HG03066 (cell line): ENCODE measurements at regions not wholly inside any gene's neighbourhood (a gene's known extent, or its start where the extent isn't known, plus 50 kb on each side); places are given as distances from the start of the nearest gene placed in this dataset.
"Not testable (repeated sequence)": the region's sequence is repeated elsewhere in the genome, so short reads cannot be mapped to it uniquely, and the experiment has no call there.

Experiments used
- ATAC-seq: cut with Tn5 transposase; IDR thresholded peaks from one replicate; pipeline ENCODE4 v1.9.1; 2021; ENCODE audit warnings: low read depth; ENCODE audit not compliant: unreplicated experiment

DNA sequence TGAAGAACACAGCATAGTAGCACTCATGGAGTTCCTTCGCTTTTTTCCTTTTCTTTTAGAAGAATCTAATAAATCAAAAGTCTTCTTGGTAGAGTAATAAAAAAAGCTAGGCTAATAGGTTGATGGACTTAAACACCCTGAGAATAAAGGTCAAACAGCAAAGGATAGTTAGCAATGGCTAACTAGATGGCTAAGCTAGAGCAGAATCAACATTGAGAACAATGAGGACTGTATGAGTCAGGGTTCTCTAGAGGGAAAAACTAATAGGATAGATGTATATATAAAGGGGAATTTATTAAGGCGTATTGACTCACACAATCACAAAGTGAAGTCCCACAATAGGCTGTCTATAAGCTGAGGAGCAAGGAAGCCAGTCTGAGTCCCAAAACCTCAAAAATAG is 550.9 kb downstream of the GLUD2 start:
- no peak for ATAC-seq

DNA sequence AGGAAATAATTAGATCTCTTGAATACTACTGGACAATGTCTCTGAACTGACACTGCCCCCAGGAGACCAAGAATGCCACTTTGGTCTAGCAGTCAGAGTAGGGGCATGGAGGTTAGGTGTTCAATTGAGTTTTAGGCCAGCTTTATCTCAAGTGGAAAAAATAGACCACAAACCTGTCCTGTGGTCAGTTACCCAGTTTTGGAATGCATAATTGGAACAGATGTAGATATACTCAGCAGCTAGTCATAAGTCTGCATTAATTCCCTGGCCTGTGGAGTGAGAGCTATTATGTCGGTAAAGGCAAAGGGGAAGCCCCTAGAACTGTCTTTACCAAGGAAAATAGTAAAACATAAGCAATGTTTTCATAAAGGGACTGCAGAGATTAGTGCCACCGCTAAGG is 587.7 kb downstream of the GLUD2 start:
- no peak for ATAC-seq

DNA sequence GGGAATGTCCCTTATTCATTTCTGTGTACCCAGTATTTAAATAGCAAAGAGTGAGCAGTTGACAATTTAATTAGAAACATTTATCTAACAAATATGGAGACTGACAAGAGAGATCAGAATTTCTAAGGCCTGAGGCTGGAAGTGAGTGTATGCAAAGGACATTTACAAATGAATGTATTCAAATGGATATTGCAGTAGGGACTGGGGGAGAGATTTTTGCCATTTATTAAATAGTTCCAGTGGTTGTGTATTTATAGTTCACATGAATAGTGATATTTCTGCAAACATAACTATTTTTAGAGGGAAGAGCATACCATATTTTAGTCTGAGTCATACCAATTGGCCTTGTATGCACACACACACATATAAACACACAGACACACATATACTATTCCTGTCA is 592.4 kb downstream of the GLUD2 start:
- ATAC-seq, result no peak

DNA sequence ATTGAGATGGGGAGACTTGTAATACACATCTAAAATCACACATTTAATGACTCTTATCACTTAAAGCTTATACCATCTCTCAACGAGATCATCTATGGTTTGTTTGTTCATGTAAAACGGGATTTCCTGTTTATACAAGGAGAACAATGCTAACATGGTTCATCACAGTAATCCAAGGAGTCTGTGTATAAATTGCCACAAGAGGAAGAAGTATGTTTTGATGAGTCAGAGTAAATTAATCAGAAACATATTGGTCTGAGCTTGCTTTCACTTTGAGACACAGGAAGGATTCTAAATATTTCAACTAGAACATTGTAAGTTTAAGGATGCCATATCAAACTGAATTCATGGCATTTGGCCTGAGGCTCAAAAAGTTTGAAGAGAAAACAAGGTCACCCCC is 594.1 kb downstream of the GLUD2 start:
- ATAC-seq, result no peak

DNA sequence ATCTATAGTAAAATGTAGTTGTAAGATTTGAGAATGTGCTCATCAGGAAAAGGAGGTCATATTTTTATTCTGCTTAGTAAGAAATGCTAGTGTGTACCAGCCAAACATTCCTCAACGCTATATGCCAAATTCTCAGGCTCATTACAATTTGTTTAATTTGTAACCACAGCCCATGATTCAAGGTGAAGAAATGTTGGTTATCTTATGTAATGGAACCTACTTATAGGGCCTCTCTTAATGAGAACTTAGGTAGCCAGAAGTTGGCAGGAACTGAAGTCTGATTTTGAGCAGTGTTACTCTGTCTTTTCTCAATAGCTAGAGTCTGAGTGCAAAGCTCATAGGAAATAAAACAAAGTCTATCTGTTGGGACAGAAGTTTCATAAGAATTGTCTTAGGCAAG is 595.0 kb downstream of the GLUD2 start:
- no peak for ATAC-seq

DNA sequence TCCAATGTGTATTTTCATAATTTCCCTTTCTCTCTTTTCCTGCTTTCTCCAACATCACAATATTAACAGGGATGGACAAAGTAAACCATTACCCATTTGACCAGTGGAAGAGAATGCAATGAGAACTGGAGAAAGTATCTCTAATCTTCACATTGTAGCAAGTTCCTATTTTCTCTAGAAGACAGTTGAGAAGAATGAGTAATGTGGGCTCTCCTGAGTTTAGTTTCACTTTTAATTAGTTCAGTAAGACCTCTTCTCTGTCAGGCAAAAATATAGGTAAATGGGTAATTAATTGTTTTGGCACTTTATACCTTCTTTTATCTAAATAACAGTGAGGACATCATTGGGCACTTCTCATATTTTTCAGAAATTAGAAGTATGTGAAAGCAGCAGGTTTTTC is 602.0 kb downstream of the GLUD2 start:
- no peak for ATAC-seq

DNA sequence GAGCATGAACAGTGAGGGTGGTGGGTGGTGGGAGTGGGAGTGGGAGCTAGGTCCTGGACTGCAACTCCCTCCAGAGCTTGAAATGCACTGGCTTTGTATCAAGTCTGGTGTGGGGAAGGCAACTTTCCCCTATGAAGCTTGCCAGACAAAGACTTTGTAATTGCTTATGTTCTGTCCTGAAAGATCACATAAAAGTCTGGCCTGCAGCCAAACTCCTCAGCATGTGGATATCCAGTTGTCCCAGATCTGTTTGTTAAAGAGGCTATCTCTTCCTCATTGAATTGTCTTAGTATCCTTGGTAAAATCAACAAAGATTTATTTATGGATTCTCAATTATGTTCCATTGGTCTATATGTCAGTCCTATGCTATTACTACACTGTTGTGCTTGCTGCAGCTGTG is 607.9 kb downstream of the GLUD2 start:
- ATAC-seq, result no peak

DNA sequence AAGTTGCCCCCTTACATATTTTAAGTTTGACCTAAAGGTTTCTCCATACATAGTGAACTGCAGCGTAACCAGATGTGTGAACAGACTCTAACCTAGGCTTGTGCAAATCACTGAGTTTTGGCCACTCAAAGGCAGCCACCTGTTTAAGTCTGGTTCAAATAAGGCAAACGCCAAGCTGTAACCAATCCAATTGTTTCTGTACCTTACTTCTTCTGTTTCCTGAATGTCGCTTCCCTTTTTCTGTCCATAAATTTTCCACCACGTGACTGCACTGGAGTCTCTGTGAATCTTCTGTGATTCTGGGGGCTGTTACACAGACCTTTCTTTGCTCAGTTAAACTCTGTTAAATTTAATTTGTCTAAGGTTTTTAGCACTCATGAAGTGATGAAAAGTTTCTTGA is 618.8 kb downstream of the GLUD2 start:
- no peak for ATAC-seq

DNA sequence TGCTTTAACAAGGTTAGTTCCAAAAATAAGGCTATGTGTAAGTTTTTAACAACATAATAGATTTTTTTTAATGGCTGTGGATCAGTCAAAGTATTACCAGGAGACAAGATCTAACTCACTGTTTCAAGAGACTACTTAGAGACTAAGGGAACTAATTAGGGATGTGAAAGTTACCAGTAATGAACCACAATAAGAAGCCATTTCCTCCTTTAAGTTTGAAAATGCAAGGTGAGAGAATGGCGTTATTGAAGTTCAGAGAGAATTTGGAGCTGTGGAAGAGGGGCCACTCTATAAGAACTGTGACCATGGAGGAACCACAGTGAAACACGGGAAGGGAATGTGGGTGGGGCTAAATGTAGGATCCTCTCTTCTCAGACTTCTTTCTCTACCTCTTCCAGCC is 624.2 kb downstream of the GLUD2 start:
- no peak for ATAC-seq

DNA sequence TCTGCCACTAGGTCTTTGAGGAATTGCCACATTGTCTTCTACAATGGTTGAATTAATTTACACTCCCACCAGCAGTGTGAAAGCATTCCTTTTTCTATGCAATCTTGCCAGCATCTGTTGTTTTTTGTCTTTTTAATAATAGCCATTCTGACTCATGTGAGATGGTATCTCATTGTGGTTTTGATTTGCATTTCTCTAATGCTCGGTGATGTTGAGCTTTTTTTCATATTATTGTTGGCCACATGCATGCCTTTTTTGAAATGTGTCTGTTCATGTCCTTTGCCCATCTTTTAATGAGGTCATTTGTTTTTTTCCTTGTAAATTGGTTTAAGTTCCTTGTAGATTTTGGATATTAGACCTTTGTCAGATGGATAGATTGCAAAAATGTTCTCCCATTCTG is 661.8 kb downstream of the GLUD2 start:
- not testable (repeated sequence) for ATAC-seq

DNA sequence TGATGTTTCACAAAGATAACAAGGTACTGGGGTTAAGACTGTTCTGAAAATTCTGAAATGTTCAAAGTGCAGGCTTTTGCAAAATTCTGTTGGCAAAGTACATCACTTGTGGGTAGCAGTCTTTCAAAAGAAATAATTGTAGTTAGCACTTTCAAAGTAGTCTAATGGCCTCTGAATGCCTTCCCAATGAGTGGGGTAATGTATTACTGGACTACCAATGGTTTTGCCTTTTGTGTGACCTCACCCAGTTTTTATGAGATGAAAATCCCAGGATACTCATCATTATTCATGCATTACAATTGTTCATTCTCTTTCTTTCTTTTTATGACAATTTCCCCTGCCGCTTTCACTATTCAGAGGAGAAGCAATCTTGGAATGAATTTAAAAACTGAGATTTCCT is 686.1 kb downstream of the GLUD2 start:
- ATAC-seq, result no peak

DNA sequence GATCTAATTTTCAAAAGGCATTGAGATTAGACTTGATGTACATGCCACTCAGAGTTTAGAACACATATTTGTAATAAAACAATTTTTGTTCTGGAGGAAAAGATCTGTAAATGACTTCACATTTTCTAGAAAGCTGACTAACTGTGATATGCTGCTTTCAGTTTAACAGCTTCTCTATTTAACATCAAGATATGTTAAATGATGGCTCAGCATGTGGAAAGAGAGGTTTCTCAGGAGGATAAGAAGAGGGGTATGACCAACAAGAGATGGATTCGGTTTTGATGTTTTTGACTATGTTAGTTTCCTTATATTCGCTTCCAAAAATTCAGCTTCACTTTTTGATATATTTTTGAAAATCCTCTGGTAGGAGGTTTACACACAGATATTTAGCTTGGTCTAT is 698.7 kb downstream of the GLUD2 start:
- no peak for ATAC-seq

DNA sequence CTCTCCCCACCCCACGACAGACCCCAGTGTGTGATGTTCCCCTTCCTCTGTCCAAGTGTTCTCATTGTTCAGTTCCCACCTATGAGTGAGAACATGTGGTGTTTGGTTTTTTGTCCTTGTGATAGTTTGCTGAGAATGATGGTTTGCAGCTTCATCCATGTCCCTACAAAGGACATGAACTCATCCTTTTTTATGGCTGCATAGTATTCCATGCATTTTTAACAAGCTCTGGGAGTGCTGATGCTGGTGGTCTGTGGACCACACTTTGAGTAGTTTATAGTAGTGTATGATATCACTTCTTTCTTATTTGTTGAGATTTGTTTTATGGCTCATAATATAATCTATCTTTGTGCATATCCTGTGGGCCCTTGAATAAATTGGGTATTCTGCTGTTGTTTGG is 706.2 kb downstream of the GLUD2 start:
- ATAC-seq, result not testable (repeated sequence)

DNA sequence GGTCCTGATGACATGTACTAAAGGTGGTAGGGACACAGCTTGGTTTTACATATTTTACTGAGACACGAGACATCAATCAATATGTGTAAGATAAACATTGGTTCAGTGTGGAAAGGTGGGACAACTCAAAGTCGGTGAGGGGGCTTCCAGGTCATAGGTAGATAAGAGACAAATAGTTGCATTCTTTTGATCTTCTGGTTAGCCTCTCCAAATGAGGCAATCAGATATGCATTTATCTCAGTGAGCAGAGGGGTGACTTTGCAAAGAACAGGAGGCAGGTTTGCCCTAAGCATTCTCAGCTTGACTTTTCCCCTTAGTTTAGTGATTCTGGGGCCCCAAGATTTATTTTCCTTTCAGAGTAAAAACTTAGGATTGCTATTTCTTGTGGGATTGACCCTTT is 706.9 kb downstream of the GLUD2 start:
- no peak for ATAC-seq

DNA sequence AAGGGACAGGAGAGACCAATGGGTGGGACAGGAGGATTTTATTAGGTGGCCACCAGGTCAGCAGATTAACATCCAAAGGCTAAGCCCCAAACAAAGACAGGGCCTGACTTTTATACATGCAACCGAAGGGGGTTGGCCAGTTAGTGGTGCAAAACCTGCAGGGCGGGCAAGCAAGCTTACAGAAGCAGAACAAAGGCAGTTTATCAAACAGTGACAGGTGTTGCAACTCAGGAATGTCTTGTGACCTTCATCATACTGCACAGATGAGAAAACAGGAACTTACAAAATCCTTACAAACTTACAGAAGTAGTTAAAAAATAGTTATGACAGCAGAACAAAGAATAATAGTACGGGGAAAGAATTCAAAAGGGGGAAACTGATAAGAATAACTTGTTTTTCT is 708.1 kb downstream of the GLUD2 start:
- no peak for ATAC-seq

DNA sequence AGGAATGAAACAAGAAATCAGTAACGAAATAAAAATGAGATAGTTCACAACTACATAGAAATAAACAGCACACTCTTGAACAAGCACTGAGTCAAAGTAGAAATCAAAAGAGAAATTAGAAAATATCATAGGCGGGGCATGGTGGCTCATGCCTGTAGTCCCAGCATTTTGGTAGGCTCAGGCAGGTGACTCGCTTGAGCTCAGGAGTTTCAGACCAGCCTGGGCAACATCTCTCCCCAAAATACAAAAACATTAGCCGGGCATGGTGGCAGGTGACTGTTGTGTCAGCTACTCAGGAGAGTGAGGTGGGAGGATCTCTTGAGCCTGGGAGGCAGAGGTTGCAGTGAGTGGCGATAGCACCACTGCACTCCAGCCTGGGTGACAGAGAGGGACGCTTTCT is 714.4 kb downstream of the GLUD2 start:
- ATAC-seq, result no peak

DNA sequence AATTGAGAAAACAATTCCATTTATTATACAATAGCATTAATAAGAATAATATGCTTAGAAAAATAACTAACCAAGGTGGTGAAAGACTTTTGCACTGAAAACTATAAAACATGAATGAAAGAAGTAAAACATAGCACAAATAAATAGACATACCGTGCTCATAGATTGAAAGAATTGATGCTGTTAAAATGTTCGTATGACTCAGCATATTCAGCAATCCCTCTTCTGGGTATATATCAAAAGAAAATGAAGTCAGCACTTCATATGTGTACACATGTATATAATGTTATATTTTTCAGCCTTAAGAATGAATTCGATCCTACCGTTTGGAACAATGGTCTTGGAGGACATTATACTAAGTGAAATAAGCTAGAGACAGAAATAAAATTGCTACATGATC is 716.3 kb downstream of the GLUD2 start:
- no peak for ATAC-seq

DNA sequence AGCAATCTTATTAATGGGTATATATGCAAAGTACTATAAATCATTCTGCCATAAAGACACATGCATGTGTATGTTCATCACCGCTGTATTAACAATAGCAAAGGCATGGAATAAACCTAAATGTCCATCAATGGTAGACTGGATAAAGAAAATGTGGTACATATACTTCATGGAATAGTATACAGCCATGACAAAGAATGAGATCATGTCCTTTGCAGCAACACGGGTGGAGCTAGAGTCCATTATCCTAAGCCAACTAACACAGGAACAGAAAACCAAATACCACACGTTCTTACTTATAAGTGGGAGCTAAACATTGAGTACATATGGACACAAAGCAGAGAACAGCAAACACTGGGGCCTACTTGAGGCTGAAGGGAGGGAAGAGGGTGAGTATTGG is 720.8 kb downstream of the GLUD2 start:
- not testable (repeated sequence) for ATAC-seq

DNA sequence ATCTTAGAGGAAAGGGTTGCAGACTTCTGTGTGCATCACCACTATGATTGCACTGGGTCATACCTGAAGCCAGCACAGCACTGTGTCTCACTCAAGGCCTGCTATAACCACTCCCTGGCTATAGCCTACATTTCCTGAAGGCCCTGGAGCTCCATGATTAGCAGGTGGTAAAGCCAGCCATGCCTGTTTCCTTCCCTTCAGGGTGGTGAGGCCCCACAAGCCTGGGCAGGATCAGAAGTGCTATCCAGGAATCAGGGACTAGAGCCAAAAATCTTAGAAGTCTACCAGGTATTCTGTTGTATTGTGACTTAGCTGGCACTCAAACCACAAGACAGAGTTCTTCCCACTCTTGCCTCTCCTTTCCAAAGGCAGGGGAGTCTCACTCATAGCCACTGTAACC is 734.6 kb downstream of the GLUD2 start:
- no peak for ATAC-seq

DNA sequence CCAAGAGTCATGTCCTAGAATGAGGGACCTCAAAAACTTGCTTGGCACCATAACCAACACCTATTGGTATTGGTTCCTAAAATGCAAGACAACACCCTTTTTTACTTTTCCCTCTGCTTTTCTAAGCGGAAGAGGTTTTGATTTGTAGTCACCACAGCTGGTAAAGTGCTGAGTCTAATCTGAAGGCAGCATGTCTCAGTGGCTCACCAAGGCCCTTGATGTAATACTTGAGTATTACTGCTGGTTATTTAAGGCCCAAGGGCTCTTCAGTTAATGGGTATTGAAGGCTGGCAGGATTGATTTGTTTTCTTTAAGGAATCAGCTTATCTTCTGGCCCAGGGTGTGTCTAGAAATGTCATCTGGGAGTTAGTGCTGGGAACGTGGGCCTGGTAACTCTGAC is 735.1 kb downstream of the GLUD2 start:
- no peak for ATAC-seq

DNA sequence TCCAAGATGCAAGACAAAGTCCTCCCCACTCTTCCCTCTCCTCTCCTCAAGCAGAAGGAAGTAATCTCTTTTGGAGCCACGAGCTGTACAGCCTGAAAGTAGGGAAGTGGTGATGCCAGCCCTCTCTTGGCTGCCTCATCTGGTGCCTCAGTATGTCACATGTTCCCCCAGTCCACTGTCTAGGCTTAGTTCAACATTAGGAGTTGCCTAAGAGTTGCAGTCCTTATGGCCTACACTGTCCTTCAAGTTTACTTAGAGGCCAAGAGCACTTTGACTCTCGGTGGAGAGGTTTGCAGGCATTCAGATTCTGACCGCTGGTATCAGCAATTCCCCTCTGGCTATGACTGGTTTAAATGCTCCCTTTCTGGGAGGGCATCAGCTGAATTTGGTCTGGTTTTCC is 735.6 kb downstream of the GLUD2 start:
- no peak for ATAC-seq

DNA sequence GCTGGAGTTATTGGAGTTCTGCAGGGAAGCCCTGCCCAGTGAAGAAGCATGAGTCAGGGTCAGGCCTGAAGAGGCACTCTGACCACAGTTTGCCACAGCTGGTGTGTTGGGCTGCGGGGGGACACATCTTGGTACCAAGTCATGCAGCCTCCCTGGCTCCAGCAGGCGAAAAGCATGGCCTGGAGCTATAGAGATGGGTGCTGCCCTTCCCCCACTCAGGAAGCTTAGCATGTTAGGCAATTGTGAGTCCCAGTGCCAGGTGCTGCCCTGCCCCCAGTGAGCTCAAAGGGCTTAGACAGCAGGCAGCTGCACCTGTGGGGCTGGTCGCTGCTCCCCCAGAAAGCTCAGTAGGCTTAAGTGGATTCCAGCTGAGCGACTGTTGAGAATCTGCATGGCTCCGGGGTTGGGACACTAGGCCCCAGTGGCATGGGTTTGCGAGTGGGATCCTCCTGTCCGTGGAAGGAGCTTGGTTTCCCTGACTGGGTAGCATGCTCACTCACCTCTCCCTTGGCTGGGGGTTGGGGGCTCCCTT is 755.5 kb downstream of the GLUD2 start:
- ATAC-seq, result no peak

DNA sequence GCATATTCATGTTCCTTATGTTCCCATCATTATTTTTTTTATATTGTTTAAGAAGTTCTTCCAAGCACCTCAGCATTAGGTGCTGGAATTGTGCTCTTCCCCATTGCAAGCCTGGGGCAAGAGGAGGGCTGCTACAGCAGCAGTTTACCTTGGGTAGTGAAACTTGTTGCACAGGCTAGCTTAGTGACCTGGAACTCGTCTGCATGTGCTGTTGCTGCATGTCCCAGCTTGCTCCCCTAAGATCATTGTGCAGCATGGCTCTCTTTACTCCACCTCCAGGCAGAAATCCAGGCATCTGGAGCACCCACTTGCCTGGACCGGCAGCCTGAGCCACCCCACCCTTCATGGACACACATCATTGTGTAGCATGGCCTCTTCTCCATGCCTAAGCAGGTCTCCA is 776.0 kb downstream of the GLUD2 start:
- no peak for ATAC-seq
